Subcutaneous abdominal adipose tissue (tissue), 5 donors: ENCODE measurements at regions not wholly inside any gene's neighbourhood (a gene's known extent, or its start where the extent isn't known, plus 50 kb on each side); places are given as distances from the start of the nearest gene placed in this dataset.
"Not testable (repeated sequence)": the region's sequence is repeated elsewhere in the genome, so short reads cannot be mapped to it uniquely, and the experiment has no call there.

Experiments used
- H3K27ac ChIP-seq: one replicate; pipeline ENCODE4 v1.7.0; 2013; ENCODE audit warnings: low read depth, mild to moderate bottlenecking, inconsistent platforms, low read length, moderate library complexity
- H3K27me3 ChIP-seq, 5 donors: one replicate each; pipeline ENCODE4 v1.7.0; 2013; ENCODE audit warnings: low read length in 5 of 5, inconsistent platforms in 1 of 5; ENCODE audit not compliant: control insufficient read depth in 5 of 5, insufficient read depth in 4 of 5
- H3K36me3 ChIP-seq, 5 donors: one replicate each; pipeline ENCODE4 v1.7.0; 2013; ENCODE audit warnings: low read length in 5 of 5; ENCODE audit not compliant: control insufficient read depth in 5 of 5, insufficient read depth in 5 of 5
- H3K4me1 ChIP-seq, 5 donors: one replicate each; pipeline ENCODE4 v1.7.0; 2013; ENCODE audit warnings: low read length in 5 of 5, mild to moderate bottlenecking in 3 of 5, moderate library complexity in 1 of 5; ENCODE audit not compliant: control insufficient read depth in 5 of 5, insufficient read depth in 5 of 5
- H3K4me3 ChIP-seq, 5 donors: one replicate each; pipeline ENCODE4 v1.7.0; 2013; ENCODE audit warnings: low read length in 5 of 5, low read depth in 1 of 5
- H3K9ac ChIP-seq, 5 donors: one replicate each; pipeline ENCODE4 v1.7.0; 2013; ENCODE audit warnings: low read length in 5 of 5, mild to moderate bottlenecking in 4 of 5, moderate library complexity in 3 of 5
- H3K9me3 ChIP-seq, 5 donors: one replicate each; pipeline ENCODE4 v1.7.0; 2013; ENCODE audit warnings: low read length in 5 of 5; ENCODE audit not compliant: control insufficient read depth in 5 of 5
- donor health status: healthy.
- donor health status: healthy.
- donor health status: healthy.
- donor health status: healthy.
- donor health status: healthy.

DNA sequence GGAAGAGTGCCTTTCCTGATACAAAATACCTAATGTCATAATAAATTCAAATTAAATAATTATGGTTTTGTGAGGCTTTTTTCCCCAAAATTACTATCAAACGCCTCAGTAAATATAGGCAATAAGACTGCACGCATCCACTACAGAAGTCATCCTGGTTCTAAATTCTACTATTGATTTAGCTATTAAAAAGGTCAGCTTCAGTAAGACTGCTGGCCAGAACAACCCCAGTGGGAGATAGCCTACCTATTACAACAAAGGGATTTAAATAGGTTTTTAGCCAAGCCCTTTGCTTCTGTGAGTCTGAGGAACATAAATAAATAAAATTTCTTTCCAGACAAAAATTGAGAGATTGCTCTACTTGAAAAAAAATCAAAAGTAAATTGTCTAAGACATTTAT lies 132.1 kb downstream of the PLPPR4 start:
- Histone ChIP-seq H3K9ac (no peak overlapping the region), H3K9me3 (no peaks in the 10 kb centered on the region), H3K27me3 (no peaks in the 10 kb centered on the region), H3K4me3 (no peak overlapping the region), H3K36me3 (no peaks in the 10 kb centered on the region), H3K4me1 (no peaks in the 10 kb centered on the region), H3K27ac (no peak overlapping the region)

DNA sequence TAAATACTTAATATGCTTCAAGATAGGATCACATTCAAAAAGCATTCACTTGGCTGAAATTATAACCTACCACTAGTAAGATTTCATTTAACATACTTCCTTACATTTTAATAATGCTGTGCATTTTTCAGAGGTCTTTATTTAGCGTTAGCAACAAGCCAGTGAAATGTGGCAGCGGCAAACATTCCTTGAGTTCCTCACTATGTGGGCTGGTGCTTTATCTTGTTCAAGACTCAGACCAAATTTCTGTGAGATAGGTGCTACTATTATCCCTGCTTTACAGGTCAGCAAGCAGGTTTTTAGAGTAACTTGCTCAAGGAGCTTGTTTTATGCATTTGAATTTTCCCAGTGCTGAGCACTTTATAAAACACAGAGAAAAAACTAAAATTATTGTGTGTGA lies 132.7 kb downstream of the PLPPR4 start:
- Histone ChIP-seq H3K9me3 (no peaks in the 10 kb centered on the region), H3K36me3 (no peaks in the 10 kb centered on the region), H3K27ac (no peak overlapping the region), H3K27me3 (no peaks in the 10 kb centered on the region), H3K9ac (no peak overlapping the region), H3K4me3 (no peak overlapping the region), H3K4me1 (no peaks in the 10 kb centered on the region)

DNA sequence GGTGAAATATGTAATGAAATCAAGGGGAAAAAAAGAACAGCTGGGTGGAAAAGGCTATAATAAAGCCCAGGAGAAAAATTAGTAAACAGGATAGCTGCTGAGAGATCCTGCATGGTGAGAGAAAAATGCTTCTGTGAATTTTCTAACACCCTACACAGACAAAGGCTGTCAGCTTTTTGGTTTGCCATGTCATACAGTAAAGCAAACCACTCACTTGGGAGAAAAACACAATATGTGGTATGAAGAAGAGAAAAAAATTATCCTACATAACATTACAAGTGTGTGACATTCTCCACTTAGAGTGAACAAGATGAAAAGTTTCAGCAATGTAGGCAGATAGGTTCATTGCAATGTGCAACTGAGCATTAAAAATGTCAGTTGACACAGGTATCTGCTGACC lies 133.6 kb downstream of the PLPPR4 start:
- no peak overlapping the region for H3K27ac ChIP-seq
- H3K27me3 ChIP-seq = no peaks in the 10 kb centered on the region
- no peak overlapping the region for H3K9ac ChIP-seq
- H3K4me3 ChIP-seq = no peak overlapping the region
- H3K36me3 ChIP-seq = no peaks in the 10 kb centered on the region
- no peaks in the 10 kb centered on the region for H3K4me1 ChIP-seq
- no peaks in the 10 kb centered on the region for H3K9me3 ChIP-seq

DNA sequence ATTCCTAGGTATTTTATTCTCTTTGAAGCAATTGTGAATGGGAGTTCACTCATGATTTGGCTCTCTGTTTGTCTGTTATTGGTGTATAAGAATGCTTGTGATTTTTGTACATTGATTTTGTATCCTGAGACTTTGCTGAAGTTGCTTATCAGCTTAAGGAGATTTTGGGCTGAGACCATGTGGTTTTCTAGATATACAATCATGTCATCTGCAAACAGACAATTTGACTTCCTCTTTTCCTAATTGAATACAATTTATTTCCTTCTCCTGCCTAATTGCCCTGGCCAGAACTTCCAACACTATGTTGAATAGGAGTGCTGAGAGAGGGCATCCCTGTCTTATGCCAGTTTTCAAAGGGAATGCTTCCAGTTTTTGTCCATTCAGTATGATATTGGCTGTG lies 137.3 kb downstream of the PLPPR4 start:
- H3K27ac ChIP-seq, H3K4me1 ChIP-seq, H3K4me3 ChIP-seq, H3K27me3 ChIP-seq, H3K9ac ChIP-seq, H3K9me3 ChIP-seq, H3K36me3 ChIP-seq: not testable (repeated sequence)

DNA sequence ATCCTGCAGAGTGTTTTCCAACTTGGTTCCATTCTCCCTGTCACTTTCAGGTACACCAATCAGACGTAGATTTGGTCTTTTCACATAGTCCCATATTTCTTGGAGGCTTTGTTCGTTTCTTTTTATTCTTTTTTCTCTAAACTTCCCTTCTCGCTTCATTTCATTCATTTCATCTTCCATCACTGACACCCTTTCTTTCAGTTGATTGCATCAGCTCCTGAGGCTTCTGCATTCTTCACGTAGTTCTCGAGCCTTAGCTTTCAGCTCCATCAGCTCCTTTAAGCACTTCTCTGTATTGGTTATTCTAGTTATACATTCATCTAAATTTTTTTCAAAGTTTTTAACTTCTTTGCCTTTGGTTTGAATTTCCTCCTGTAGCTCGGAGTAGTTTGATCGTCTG lies 140.1 kb downstream of the PLPPR4 start:
- H3K27me3 ChIP-seq, H3K4me1 ChIP-seq, H3K9ac ChIP-seq, H3K27ac ChIP-seq, H3K36me3 ChIP-seq, H3K4me3 ChIP-seq, H3K9me3 ChIP-seq: not testable (repeated sequence)

DNA sequence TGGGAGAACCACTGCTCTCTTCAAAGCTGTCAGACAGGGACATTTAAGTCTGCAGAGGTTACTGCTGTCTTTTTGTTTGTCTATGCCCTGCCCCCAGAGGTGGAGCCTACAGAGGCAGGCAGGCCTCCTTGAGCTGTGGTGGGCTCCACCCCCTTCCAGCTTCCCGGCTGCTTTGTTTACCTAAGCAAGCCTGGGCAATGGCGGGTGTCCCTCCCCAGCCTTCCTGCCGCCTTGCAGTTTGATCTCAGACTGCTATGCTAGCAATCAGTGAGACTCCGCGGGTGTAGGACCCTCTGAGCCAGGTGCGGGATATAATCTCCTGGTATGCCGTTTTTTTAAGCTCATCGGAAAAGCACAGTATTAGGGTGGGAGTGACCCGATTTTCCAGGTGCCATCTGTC lies 141.0 kb downstream of the PLPPR4 start:
- H3K36me3 ChIP-seq, H3K9me3 ChIP-seq: not testable (repeated sequence)

DNA sequence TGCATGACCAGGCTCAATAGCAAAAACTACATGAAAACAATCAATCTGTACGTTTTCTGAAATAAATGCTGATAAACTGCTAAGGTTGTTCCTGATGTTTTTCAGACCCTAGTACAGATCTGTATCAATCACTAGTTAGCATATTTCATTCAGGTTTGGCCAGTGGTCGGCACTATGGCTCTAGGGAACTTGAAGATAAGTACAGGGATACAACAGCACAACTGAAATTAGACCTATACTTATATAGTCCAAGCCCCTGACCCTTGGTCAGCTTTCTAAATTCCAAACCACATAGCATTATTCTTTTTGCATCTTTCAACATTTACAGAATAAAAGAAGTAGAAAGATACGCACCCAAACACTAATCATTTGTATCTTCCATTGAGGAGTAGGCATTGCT lies 142.7 kb downstream of the PLPPR4 start:
- H3K9me3 ChIP-seq = no peaks in the 10 kb centered on the region

More for the DNA sequence above, 141.0 kb downstream of the PLPPR4 start:
- H3K27ac ChIP-seq, H3K27me3 ChIP-seq, H3K4me1 ChIP-seq, H3K9ac ChIP-seq, H3K4me3 ChIP-seq: not testable (repeated sequence)

DNA sequence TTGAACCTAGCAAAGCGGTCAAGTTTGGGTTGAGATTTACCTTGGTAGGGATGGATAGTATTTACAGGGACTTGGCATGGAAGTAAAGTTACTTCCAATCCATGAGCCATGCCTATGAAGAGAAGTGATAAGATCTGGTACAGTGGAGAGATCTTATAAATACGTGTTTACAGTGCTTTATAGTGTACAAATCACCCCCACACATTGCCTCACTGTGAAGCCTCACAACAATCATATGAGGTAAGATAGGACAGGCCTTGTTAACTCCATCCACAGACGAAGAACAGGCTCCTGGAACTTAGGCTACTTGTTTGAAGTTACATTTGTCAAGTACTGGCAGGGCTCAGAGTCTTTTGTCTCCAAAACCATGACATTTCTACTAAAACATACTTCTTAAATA lies 159.8 kb downstream of the PLPPR4 start:
- Histone ChIP-seq H3K4me3 (no peak overlapping the region), H3K4me1 (no peaks in the 10 kb centered on the region), H3K27me3 (no peaks in the 10 kb centered on the region), H3K27ac (no peak overlapping the region), H3K9ac (no peak overlapping the region), H3K9me3 (peaks cover 0 to 7% (median 4%) of the 10 kb centered on the region in 5 donors), H3K36me3 (no peaks in the 10 kb centered on the region)

More for the DNA sequence above, 142.7 kb downstream of the PLPPR4 start:
- no peaks in the 10 kb centered on the region for H3K27me3 ChIP-seq
- H3K27ac ChIP-seq = no peak overlapping the region
- no peak overlapping the region for H3K9ac ChIP-seq
- H3K4me3 ChIP-seq = no peak overlapping the region
- no peaks in the 10 kb centered on the region for H3K4me1 ChIP-seq
- H3K36me3 ChIP-seq = no peaks in the 10 kb centered on the region

DNA sequence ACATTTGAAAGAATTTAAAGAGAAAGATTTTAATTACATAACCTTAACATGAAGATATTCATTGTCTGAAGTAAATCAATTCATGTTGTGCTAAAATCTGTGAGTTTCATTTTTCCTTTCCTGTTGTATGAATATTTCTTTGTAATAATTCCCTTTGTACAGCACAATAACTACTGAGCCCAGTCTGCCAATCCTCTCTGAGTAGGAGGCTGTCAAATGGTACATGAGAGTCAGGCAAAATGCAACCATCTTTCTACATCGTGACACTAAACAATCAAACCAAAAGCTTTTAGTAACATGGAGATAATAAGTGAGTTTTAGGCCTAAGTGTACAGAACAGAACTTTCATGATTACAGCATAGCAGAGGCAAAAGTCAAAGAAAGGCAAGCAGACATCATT lies 165.5 kb downstream of the PLPPR4 start:
- Histone ChIP-seq H3K4me3 (no peak overlapping the region), H3K27me3 (no peaks in the 10 kb centered on the region), H3K36me3 (no peaks in the 10 kb centered on the region), H3K4me1 (no peaks in the 10 kb centered on the region), H3K27ac (no peak overlapping the region), H3K9ac (no peak overlapping the region), H3K9me3 (peaks cover 0 to 10% (median 7%) of the 10 kb centered on the region in 5 donors)

DNA sequence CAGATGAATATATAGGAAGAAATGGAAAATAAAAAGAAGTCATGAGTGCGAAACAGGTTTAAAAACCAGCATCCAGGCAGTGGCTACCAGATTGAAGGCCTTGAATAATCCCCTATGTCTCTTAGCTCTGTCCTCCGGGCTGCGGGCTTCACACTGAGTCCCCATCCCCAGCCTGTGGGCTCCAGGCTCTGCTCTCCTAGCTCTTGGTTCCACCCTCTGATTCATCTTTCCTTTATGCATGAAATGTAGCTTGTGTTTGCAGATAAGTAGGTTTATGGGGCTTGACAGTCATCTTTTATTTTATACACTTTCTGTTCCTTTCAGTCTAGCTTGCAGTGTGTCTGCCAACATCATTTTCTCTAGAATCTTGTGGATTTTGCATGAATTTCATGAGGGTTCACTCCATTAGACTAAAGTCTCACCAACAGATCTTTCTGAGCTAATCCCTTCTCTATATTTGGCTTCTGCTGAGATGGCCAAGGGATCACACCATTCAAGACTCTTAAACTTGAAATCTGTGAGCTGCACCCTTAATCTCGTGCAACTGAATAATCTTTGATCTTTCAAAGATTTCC lies 174.5 kb downstream of the PLPPR4 start:
- H3K27ac ChIP-seq = no peak overlapping the region
- H3K4me1 ChIP-seq = no peaks in the 10 kb centered on the region
- no peaks in the 10 kb centered on the region for H3K36me3 ChIP-seq
- no peak overlapping the region for H3K4me3 ChIP-seq
- no peaks in the 10 kb centered on the region for H3K9me3 ChIP-seq
- no peak overlapping the region for H3K9ac ChIP-seq
- H3K27me3 ChIP-seq = no peaks in the 10 kb centered on the region
